Fibroblast of lung (primary cell): ENCODE measurements at regions not wholly inside any gene's neighbourhood (a gene's known extent, or its start where the extent isn't known, plus 50 kb on each side); places are given as distances from the start of the nearest gene placed in this dataset.

Experiments used
- EZH2 ChIP-seq: IDR thresholded peaks from 2 replicates; pipeline ENCODE4 v1.5.1; 2012; ENCODE audit warnings: low read length, control low read depth, mild to moderate bottlenecking; ENCODE audit errors: missing control alignments
- TF ChIP-seq, protein P1 (sequence below), 2 donors: IDR thresholded peaks in 1 of 2; conservative IDR thresholded peaks in 1 of 2; 1 replicate in 1 of 2; 2 replicates in 1 of 2; pipeline ENCODE4 v1.5.1; 2011 to 2012; ENCODE audit warnings: low read length in 2 of 2, control low read depth in 1 of 2, inconsistent platforms in 1 of 2, low read depth in 1 of 2, mild to moderate bottlenecking in 1 of 2

DNA sequence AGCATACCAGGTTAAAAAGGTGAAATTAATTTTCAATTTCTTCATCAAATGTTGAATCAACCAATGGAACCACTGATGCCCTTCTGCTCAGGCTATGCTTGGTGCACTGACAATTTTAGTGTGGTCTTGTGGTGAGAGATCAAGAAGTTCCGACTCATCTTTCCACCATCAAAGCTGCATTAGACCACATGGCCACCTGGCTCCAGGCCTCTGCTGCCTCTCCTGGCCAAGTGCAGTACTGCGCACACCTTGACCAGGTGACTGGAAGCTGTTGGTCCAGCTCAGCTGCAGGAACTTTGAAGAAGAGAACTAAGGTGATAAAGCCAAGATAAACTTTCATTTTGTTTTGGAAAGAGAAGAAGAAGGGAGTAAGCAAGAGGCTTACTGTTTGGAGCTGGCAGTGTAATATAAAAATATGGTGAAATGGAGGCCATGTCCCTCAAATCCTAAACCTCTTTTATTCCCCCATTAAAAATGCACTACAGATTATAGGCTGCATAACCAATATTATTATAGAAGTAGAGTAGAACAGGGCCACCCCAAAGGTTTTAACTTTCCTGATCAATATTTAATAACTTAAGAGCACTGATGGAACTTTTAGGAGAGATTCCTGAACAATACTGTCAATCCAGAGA lies 315.5 kb upstream of the C9orf72 start:
- no peak for TF ChIP-seq EZH2
- TF ChIP-seq, protein P1, sequence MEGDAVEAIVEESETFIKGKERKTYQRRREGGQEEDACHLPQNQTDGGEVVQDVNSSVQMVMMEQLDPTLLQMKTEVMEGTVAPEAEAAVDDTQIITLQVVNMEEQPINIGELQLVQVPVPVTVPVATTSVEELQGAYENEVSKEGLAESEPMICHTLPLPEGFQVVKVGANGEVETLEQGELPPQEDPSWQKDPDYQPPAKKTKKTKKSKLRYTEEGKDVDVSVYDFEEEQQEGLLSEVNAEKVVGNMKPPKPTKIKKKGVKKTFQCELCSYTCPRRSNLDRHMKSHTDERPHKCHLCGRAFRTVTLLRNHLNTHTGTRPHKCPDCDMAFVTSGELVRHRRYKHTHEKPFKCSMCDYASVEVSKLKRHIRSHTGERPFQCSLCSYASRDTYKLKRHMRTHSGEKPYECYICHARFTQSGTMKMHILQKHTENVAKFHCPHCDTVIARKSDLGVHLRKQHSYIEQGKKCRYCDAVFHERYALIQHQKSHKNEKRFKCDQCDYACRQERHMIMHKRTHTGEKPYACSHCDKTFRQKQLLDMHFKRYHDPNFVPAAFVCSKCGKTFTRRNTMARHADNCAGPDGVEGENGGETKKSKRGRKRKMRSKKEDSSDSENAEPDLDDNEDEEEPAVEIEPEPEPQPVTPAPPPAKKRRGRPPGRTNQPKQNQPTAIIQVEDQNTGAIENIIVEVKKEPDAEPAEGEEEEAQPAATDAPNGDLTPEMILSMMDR (conservative IDR thresholded peaks at IDR 0.05 in 1 of 2, IDR thresholded peaks at IDR 0.05 in 1 of 2; ENCODE audit: low read depth in 1 of 2, low read length in 2 of 2) = peak in 1 of 2 donors; percentile 63
